ENCODE measurements at regions not wholly inside any gene's neighbourhood (a gene's known extent, or its start where the extent isn't known, plus 50 kb on each side); places are given as distances from the start of the nearest gene placed in this dataset.

DNA sequence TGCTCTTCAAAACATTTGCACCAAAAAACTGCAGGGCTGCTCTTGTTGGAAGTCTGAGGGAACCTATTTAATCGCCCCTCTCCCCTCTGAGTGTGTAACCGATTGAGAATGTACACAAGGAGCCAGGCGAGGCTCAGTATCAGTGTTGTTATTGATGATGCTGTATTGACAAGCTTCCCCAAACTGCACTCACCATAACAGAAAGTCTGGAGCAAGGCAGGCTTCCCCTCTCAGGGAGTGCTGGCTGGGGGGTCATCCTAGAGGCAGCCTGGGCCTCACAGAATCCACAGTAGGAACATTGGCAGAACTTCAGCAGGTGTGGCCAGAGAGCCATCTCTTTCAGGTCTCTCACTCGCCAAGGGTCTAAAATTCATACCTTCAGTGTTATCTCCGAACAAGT, 58.1 kb upstream of the TUNAR start:
- no peaks in the 10 kb centered on the region for H3K9me3 ChIP-seq (replicated peaks in 1 of 3)

GRCh38 chr14:95817271-95817670, 59.4 kb upstream of the TUNAR start:
- no peak for DNase-seq
- H3K36me3 ChIP-seq (replicated peaks in 1 of 2): no peaks in the 10 kb centered on the region
- H3K4me1 ChIP-seq (replicated peaks in 1 of 2): no peaks in the 10 kb centered on the region
- H3K4me3 ChIP-seq: no peak overlapping the region
- H3K27me3 ChIP-seq: peaks cover 5% of the 10 kb centered on the region
- TF ChIP-seq, protein P1, sequence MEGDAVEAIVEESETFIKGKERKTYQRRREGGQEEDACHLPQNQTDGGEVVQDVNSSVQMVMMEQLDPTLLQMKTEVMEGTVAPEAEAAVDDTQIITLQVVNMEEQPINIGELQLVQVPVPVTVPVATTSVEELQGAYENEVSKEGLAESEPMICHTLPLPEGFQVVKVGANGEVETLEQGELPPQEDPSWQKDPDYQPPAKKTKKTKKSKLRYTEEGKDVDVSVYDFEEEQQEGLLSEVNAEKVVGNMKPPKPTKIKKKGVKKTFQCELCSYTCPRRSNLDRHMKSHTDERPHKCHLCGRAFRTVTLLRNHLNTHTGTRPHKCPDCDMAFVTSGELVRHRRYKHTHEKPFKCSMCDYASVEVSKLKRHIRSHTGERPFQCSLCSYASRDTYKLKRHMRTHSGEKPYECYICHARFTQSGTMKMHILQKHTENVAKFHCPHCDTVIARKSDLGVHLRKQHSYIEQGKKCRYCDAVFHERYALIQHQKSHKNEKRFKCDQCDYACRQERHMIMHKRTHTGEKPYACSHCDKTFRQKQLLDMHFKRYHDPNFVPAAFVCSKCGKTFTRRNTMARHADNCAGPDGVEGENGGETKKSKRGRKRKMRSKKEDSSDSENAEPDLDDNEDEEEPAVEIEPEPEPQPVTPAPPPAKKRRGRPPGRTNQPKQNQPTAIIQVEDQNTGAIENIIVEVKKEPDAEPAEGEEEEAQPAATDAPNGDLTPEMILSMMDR (IDR thresholded peaks at IDR 0.05): no peak
- TF ChIP-seq POLR2A (IDR thresholded peaks at IDR 0.05): no peak
- H3K9me3 ChIP-seq (replicated peaks in 1 of 3): no peaks in the 10 kb centered on the region
- WGBS, 4 donors: 58 to 78% (median 61%) methylated on average over 2 of the region's 2 CpGs
- intact Hi-C loops (cut with DNase I): no loop called here
- H3K27ac ChIP-seq: no peak overlapping the region

More for the DNA sequence above, 58.1 kb upstream of the TUNAR start:
- intact Hi-C loops (cut with DNase I): no loop called here
- no peak for TF ChIP-seq POLR2A (IDR thresholded peaks at IDR 0.05)
- TF ChIP-seq, protein P1 (IDR thresholded peaks at IDR 0.05): no peak
- 62 to 71% (median 67%) methylated on average over 4 to 5 of the region's 5 CpGs for WGBS, 4 donors
- DNase-seq: no peak
- H3K27ac ChIP-seq: no peak overlapping the region
- H3K27me3 ChIP-seq: peaks cover 5% of the 10 kb centered on the region
- H3K36me3 ChIP-seq (replicated peaks in 1 of 2): no peaks in the 10 kb centered on the region
- H3K4me1 ChIP-seq (replicated peaks in 1 of 2): no peaks in the 10 kb centered on the region
- H3K4me3 ChIP-seq: no peak overlapping the region

DNA sequence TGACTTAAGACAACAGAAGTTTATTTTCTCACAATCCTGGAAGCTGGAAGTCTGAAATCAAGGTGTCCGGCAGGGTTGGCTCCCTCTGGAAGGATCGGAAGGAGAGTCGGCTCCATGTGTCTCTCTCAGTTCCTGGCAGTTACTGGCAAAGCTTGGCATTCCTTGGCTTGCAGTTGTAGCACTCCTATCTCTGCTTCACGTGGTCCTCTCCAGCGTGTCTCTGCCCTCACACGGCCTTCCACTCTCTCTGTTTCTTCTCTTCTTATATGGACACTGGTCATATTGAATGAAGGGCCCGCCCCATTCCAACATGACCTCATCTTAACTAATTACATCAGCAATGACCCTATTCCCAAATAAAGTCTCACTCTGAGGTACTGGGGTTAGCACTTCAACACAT, 60.1 kb upstream of the TUNAR start:
- H3K4me1 ChIP-seq (replicated peaks in 1 of 2): no peaks in the 10 kb centered on the region
- no peaks in the 10 kb centered on the region for H3K9me3 ChIP-seq (replicated peaks in 1 of 3)
- intact Hi-C loops (cut with DNase I): no loop called here
- H3K27ac ChIP-seq: no peak overlapping the region
- 48 to 61% (median 59%) methylated on average over 7 of the region's 7 CpGs for WGBS, 4 donors
- H3K36me3 ChIP-seq (replicated peaks in 1 of 2): no peaks in the 10 kb centered on the region
- peaks cover 5% of the 10 kb centered on the region for H3K27me3 ChIP-seq
- no peak for DNase-seq
- no peak overlapping the region for H3K4me3 ChIP-seq
- TF ChIP-seq POLR2A (IDR thresholded peaks at IDR 0.05): no peak
- TF ChIP-seq, protein P1 (IDR thresholded peaks at IDR 0.05): no peak

GRCh38 chr14:95815226-95815690, 61.4 kb upstream of the TUNAR start:
- Histone ChIP-seq H3K9me3 (replicated peaks in 1 of 3) (no peaks in the 10 kb centered on the region), H3K4me1 (replicated peaks in 1 of 2) (no peaks in the 10 kb centered on the region), H3K27ac (no peak overlapping the region), H3K36me3 (replicated peaks in 1 of 2) (no peaks in the 10 kb centered on the region), H3K4me3 (no peak overlapping the region), H3K27me3 (peaks cover 5% of the 10 kb centered on the region)
- no peak for DNase-seq
- 40 to 47% (median 42%) methylated on average over 11 of the region's 11 CpGs for WGBS, 4 donors
- intact Hi-C loops (cut with DNase I): no loop called here
- TF ChIP-seq, protein P1 (IDR thresholded peaks at IDR 0.05): no peak
- TF ChIP-seq POLR2A (IDR thresholded peaks at IDR 0.05): no peak
